Ovary (tissue), 3 donors: ENCODE measurements at regions not wholly inside any gene's neighbourhood (a gene's known extent, or its start where the extent isn't known, plus 50 kb on each side); places are given as distances from the start of the nearest gene placed in this dataset.

Experiments
- POLR2A ChIP-seq: fragments of 450-650 bp; IDR thresholded peaks from one replicate; pipeline ENCODE4 v1.6.1; 2017; ENCODE audit warnings: antibody characterized with exemption, mild to moderate bottlenecking, moderate library complexity
- TF ChIP-seq, protein P1 (sequence below), 3 donors: fragments of 450-650 bp in 2 of 3; fragments of 200-600 bp in 1 of 3; IDR thresholded peaks; one replicate each; pipeline versions ENCODE4 v1.5.1 to v1.8.0; 2016 to 2022; ENCODE audit warnings: antibody characterized with exemption in 3 of 3, mild to moderate bottlenecking in 1 of 3
- donor health status: DM: no; HTN: no; CAD: no.

- TF ChIP-seq, protein P1, sequence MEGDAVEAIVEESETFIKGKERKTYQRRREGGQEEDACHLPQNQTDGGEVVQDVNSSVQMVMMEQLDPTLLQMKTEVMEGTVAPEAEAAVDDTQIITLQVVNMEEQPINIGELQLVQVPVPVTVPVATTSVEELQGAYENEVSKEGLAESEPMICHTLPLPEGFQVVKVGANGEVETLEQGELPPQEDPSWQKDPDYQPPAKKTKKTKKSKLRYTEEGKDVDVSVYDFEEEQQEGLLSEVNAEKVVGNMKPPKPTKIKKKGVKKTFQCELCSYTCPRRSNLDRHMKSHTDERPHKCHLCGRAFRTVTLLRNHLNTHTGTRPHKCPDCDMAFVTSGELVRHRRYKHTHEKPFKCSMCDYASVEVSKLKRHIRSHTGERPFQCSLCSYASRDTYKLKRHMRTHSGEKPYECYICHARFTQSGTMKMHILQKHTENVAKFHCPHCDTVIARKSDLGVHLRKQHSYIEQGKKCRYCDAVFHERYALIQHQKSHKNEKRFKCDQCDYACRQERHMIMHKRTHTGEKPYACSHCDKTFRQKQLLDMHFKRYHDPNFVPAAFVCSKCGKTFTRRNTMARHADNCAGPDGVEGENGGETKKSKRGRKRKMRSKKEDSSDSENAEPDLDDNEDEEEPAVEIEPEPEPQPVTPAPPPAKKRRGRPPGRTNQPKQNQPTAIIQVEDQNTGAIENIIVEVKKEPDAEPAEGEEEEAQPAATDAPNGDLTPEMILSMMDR (IDR thresholded peaks at IDR 0.05): no peak
- no peak for TF ChIP-seq POLR2A
Measured at GRCh38 chr10:27372095-27372494, 131.5 kb upstream of the ACBD5 start.
